PC-3 (cell line): ENCODE measurements at regions not wholly inside any gene's neighbourhood (a gene's known extent, or its start where the extent isn't known, plus 50 kb on each side); places are given as distances from the start of the nearest gene placed in this dataset.

ENCODE experiments used
- ATAC-seq: fragments of 200-7000 bp; cut with Tn5 transposase; 2 replicates; pipeline ENCODE4 v1.9.1; 2020; ENCODE audit warnings: mild to moderate bottlenecking, moderate library complexity
- BruUV-seq: library from RNA; stranded (reverse); fragments of 400-500 nt; replicated peaks from 2 replicates; lab custom pipeline; 2021; lab: Mats Ljungman, UMichigan
- CTCF ChIA-PET: fragments of 300-600 bp; sonication (Branson Sonifier 250); formaldehyde crosslinking; loops from one replicate; lab custom pipeline; 2022; ENCODE audit warnings: antibody characterized with exemption; lab: Charles Lee
- POLR2A ChIA-PET: fragments of 300-600 bp; sonication (Branson Sonifier 250); formaldehyde crosslinking; loops from one replicate; lab custom pipeline; 2022; ENCODE audit warnings: antibody characterized with exemption; ENCODE audit not compliant: unreplicated experiment; lab: Charles Lee
- DNase-seq: peaks from one replicate; pipeline ENCODE4 v3.0.0-alpha.2; 2015
- H2AFZ ChIP-seq: fragments of 300-600 bp; sonication (generic); 2 replicates; pipeline ENCODE4 v1.6.0; 2016; ENCODE audit warnings: antibody characterized with exemption, low read length
- H3F3A ChIP-seq: fragments of 300-600 bp; sonication (generic); one replicate; pipeline ENCODE4 v1.6.0; 2017; ENCODE audit warnings: antibody characterized with exemption, low read length, control low read depth, mild to moderate bottlenecking; ENCODE audit not compliant: unreplicated experiment
- H3K27ac ChIP-seq: fragments of 300-600 bp; sonication (generic); 2 replicates; pipeline ENCODE4 v1.5.1; 2016; ENCODE audit warnings: mild to moderate bottlenecking, low read length
- H3K27me3 ChIP-seq: fragments of 300-600 bp; sonication (generic); 2 replicates; pipeline ENCODE4 v1.6.1; 2016; ENCODE audit warnings: low read length, mixed read lengths
- H3K36me3 ChIP-seq: fragments of 300-600 bp; sonication (generic); 2 replicates; pipeline ENCODE4 v1.6.1; 2016; ENCODE audit warnings: low read depth, mixed run types, low read length, mixed read lengths
- H3K4me1 ChIP-seq: fragments of 300-600 bp; sonication (generic); 2 replicates; pipeline ENCODE4 v1.5.1; 2016; ENCODE audit warnings: low read length; ENCODE audit not compliant: insufficient read depth
- H3K4me2 ChIP-seq: fragments of 300-600 bp; sonication (generic); 2 replicates; pipeline ENCODE4 v1.6.0; 2016; ENCODE audit warnings: low read length
- H3K4me3 ChIP-seq: fragments of 300-600 bp; sonication (generic); 2 replicates; pipeline ENCODE4 v1.5.1; 2016; ENCODE audit warnings: mild to moderate bottlenecking, low read length, mixed read lengths
- H3K79me2 ChIP-seq: fragments of 300-600 bp; sonication (generic); 2 replicates; pipeline ENCODE4 v1.6.1; 2017; ENCODE audit warnings: low read length, mixed read lengths
- H3K9ac ChIP-seq: fragments of 300-600 bp; sonication (generic); 2 replicates; pipeline ENCODE4 v1.6.0; 2016; ENCODE audit warnings: mild to moderate bottlenecking, low read length
- H3K9me2 ChIP-seq: fragments of 300-600 bp; sonication (generic); replicated peaks from 2 replicates; pipeline ENCODE4 v1.6.1; 2016; ENCODE audit warnings: mixed run types, low read length, mixed read lengths
- H3K9me3 ChIP-seq: fragments of 300-600 bp; sonication (generic); 2 replicates; pipeline ENCODE4 v1.6.1; 2016; ENCODE audit warnings: low read length, mixed read lengths
- H4K20me1 ChIP-seq: fragments of 300-600 bp; sonication (generic); 2 replicates; pipeline ENCODE4 v1.6.1; 2016; ENCODE audit warnings: low read length, mixed read lengths
- EZH2 ChIP-seq: fragments of 300-600 bp; sonication (generic); IDR thresholded peaks from one replicate; pipeline ENCODE4 v1.6.1; 2017; ENCODE audit warnings: antibody characterized with exemption, mild to moderate bottlenecking, low read length; ENCODE audit not compliant: unreplicated experiment
- EZH2phosphoT487 ChIP-seq: fragments of 300-600 bp; sonication (generic); IDR thresholded peaks from 2 replicates; pipeline ENCODE4 v1.6.1; 2018; ENCODE audit warnings: mild to moderate bottlenecking, antibody characterized with exemption, low read length, borderline replicate concordance
- intact Hi-C: fragments of 100-400 bp; cut with micrococcal nuclease; formaldehyde crosslinking; loops from 2 replicates; pipeline ENCODE4 v1.9.0; 2023
- TF ChIP-seq, protein P1 (sequence below): fragments of 300-600 bp; sonication (generic); conservative IDR thresholded peaks from 2 replicates; pipeline ENCODE4 v1.5.1; 2017; ENCODE audit warnings: antibody characterized with exemption, low read depth, mild to moderate bottlenecking, low read length

DNA sequence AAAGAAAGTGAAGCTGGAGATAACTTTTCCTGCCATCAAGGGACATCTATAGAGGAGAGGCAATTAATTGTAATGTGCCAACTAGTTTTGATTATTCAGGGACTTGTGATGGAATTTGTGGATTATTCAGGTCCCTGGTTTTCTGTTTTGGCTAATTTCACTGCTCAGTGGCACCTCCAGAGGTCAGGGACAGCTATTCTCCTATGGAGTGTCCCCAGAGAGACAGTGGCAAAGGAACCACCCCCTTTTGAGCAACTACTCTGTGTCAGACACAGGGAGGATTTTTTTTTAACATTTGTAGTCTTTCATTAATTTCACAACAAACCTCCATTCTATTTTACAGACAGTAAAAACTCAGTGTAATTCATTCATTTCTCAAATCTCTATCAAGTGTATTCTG lies 206.0 kb upstream of the SPRED2 start:
- Histone ChIP-seq H3K9me2 (no peaks in the 10 kb centered on the region), H3K79me2 (no peaks in the 10 kb centered on the region), H3K4me3 (no peak overlapping the region), H3F3A (no peaks in the 10 kb centered on the region), H2AFZ (no peak overlapping the region), H4K20me1 (no peaks in the 10 kb centered on the region), H3K9ac (no peak overlapping the region), H3K27me3 (peaks cover 31% of the 10 kb centered on the region), H3K27ac (no peak overlapping the region), H3K9me3 (no peaks in the 10 kb centered on the region), H3K4me1 (no peaks in the 10 kb centered on the region), H3K36me3 (no peaks in the 10 kb centered on the region), H3K4me2 (no peak overlapping the region)
- POLR2A ChIA-PET = no interaction called here
- DNase-seq = no peak
- no TSS peak for BruUV-seq
- CTCF ChIA-PET = interaction anchor here (0.8 kb wide), 1 partner anchor 73 kb away, joined by 4 read pairs; no protein-coding TSS in a partner anchor
- ATAC-seq = peak; percentile 48; the same call in 1 of the 2 replicates
- TF ChIP-seq, protein P1, sequence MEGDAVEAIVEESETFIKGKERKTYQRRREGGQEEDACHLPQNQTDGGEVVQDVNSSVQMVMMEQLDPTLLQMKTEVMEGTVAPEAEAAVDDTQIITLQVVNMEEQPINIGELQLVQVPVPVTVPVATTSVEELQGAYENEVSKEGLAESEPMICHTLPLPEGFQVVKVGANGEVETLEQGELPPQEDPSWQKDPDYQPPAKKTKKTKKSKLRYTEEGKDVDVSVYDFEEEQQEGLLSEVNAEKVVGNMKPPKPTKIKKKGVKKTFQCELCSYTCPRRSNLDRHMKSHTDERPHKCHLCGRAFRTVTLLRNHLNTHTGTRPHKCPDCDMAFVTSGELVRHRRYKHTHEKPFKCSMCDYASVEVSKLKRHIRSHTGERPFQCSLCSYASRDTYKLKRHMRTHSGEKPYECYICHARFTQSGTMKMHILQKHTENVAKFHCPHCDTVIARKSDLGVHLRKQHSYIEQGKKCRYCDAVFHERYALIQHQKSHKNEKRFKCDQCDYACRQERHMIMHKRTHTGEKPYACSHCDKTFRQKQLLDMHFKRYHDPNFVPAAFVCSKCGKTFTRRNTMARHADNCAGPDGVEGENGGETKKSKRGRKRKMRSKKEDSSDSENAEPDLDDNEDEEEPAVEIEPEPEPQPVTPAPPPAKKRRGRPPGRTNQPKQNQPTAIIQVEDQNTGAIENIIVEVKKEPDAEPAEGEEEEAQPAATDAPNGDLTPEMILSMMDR = peak; percentile 49; the same call in 1 of the 2 replicates
- TF ChIP-seq EZH2 = no peak
- intact Hi-C loops = no loop called here

DNA sequence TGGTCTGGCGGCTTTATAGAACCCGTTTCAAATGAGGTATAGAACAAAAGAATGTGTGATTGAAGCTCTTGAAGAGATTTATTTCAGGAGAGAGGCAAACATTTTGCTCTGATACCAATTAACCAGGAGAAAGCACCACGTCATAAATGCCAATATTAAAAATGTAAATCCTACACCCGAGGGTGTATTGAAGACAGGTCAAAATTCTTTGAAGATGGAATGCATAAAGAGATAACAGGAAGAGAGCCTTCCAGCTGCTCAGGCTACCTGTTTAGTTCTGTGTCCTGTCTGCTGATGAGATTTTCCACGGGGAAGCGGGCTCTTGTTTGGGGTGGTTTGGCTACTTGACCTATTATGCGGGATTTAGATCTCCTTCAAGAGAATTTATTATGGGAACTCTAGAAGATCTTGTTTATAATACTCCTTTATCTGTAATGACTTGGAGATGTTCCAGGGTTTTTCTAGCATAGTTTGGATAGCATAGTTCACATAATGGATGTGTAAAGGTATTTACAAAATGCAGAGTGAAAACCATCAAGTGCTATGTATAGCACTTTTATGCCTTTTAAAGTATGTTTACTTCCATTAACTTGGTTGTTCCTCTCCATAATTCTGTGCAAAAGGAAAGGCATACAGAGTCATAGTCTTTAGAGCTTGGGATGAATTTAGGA lies 204.5 kb upstream of the SPRED2 start:
- H3F3A ChIP-seq = no peaks in the 10 kb centered on the region
- H3K9me2 ChIP-seq = no peaks in the 10 kb centered on the region
- no peaks in the 10 kb centered on the region for H3K36me3 ChIP-seq
- no peak overlapping the region for H3K4me2 ChIP-seq
- BruUV-seq = no TSS peak
- H2AFZ ChIP-seq = no peak overlapping the region
- DNase-seq = no peak
- CTCF ChIA-PET = interaction anchor here (0.6 kb wide), 1 partner anchor 17 kb away, joined by 7 read pairs; no protein-coding TSS in a partner anchor
- no peaks in the 10 kb centered on the region for H3K9me3 ChIP-seq
- H3K27me3 ChIP-seq = peaks cover 31% of the 10 kb centered on the region
- H3K4me1 ChIP-seq = no peaks in the 10 kb centered on the region
- intact Hi-C loops = no loop called here
- H3K27ac ChIP-seq = no peak overlapping the region
- no peak overlapping the region for H3K4me3 ChIP-seq
- H4K20me1 ChIP-seq = no peaks in the 10 kb centered on the region
- no peak for ATAC-seq
- no peak overlapping the region for H3K9ac ChIP-seq
- no peaks in the 10 kb centered on the region for H3K79me2 ChIP-seq
- POLR2A ChIA-PET = no interaction called here
- TF ChIP-seq, protein P1 = no peak
- TF ChIP-seq EZH2phosphoT487 (no peak), EZH2 (no peak)

DNA sequence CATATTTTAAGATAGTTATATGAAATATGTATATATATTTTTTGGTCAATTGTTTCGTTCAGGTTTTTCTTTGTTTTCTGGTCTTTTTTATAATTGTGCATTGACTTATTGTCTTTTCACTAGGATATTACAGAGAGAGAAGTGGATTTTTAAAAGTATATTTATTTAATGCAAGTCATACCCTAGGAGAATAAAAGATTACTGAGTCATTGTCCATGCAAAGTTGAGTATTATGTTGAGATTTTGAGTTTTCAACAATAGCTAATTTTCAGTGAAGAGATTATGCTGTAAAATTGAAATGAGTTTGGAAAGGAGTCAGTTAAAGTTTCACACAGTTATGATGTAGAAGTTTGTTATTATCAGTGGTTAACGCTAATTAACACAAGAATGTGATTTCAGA lies 203.6 kb upstream of the SPRED2 start:
- H3K4me3 ChIP-seq = no peak overlapping the region
- no peak overlapping the region for H3K27ac ChIP-seq
- no TSS peak for BruUV-seq
- H3K9me2 ChIP-seq = no peaks in the 10 kb centered on the region
- no peaks in the 10 kb centered on the region for H3K4me1 ChIP-seq
- intact Hi-C loops = no loop called here
- ChIA-PET POLR2A (no interaction called here), CTCF (no interaction called here)
- H3K4me2 ChIP-seq = no peak overlapping the region
- no peaks in the 10 kb centered on the region for H3K9me3 ChIP-seq
- no peak for ATAC-seq
- H4K20me1 ChIP-seq = no peaks in the 10 kb centered on the region
- no peak for DNase-seq
- TF ChIP-seq EZH2phosphoT487 (no peak), EZH2 (no peak)
- TF ChIP-seq, protein P1 = no peak
- H2AFZ ChIP-seq = no peak overlapping the region
- H3K79me2 ChIP-seq = no peaks in the 10 kb centered on the region
- no peak overlapping the region for H3K9ac ChIP-seq
- H3K27me3 ChIP-seq = peaks cover 31% of the 10 kb centered on the region
- H3K36me3 ChIP-seq = no peaks in the 10 kb centered on the region
- H3F3A ChIP-seq = no peaks in the 10 kb centered on the region
